GM19240 (cell line): ENCODE measurements at regions not wholly inside any gene's neighbourhood (a gene's known extent, or its start where the extent isn't known, plus 50 kb on each side); places are given as distances from the start of the nearest gene placed in this dataset.

Experiments used
- DNase-seq: peaks from one replicate; pipeline ENCODE4 v3.0.0; 2011; ENCODE audit warnings: low spot score; ENCODE audit not compliant: insufficient read length

- DNase-seq = no peak
These were observed 159.0 kb upstream of the RUNX1 start for GRCh38 chr21:35208104-35208503.

GRCh38 chr21:35207322-35207721 lies 158.2 kb upstream of the RUNX1 start:
- DNase-seq = no peak

GRCh38 chr21:35206141-35207125 lies 157.3 kb upstream of the RUNX1 start:
- DNase-seq = no peak

- DNase-seq = no peak
These were observed 155.9 kb upstream of the RUNX1 start for GRCh38 chr21:35204850-35205541.

- DNase-seq = no peak
These were observed 155.0 kb upstream of the RUNX1 start for GRCh38 chr21:35204125-35204524.

GRCh38 chr21:35203093-35203977 lies 154.2 kb upstream of the RUNX1 start:
- no peak for DNase-seq

- DNase-seq = no peak
These were observed 153.3 kb upstream of the RUNX1 start for GRCh38 chr21:35202431-35202830.

- no peak for DNase-seq
These were observed 152.7 kb upstream of the RUNX1 start for GRCh38 chr21:35201799-35202198.

GRCh38 chr21:35201288-35201687 lies 152.2 kb upstream of the RUNX1 start:
- DNase-seq = no peak

- DNase-seq = no peak
These were observed 150.6 kb upstream of the RUNX1 start for GRCh38 chr21:35199733-35200015.

GRCh38 chr21:35198982-35199732 lies 150.1 kb upstream of the RUNX1 start:
- no peak for DNase-seq

GRCh38 chr21:35198565-35198964 lies 149.5 kb upstream of the RUNX1 start:
- no peak for DNase-seq

- no peak for DNase-seq
These were observed 148.9 kb upstream of the RUNX1 start for GRCh38 chr21:35197992-35198431.

- no peak for DNase-seq
These were observed 148.1 kb upstream of the RUNX1 start for GRCh38 chr21:35197191-35197590.

- no peak for DNase-seq
These were observed 147.0 kb upstream of the RUNX1 start for GRCh38 chr21:35196128-35196527.

- no peak for DNase-seq
These were observed 146.1 kb upstream of the RUNX1 start for GRCh38 chr21:35195232-35195631.

- no peak for DNase-seq
These were observed 142.7 kb upstream of the RUNX1 start for GRCh38 chr21:35191754-35192153.

- no peak for DNase-seq
These were observed 142.0 kb upstream of the RUNX1 start for GRCh38 chr21:35191128-35191527.

GRCh38 chr21:35190201-35190701 lies 141.1 kb upstream of the RUNX1 start:
- DNase-seq = no peak

- peak; percentile 15 for DNase-seq
These were observed 140.2 kb upstream of the RUNX1 start for GRCh38 chr21:35189077-35189863.
